Activated effector memory CD4-positive, alpha-beta T cell treated with Interleukin-2 at 50 U/mL for 16 hours (primary cell): ENCODE measurements at regions not wholly inside any gene's neighbourhood (a gene's known extent, or its start where the extent isn't known, plus 50 kb on each side); places are given as distances from the start of the nearest gene placed in this dataset.
A peak's percentile ranks its signal among the peaks of the same experiment; 100 is the strongest.
"Not testable (repeated sequence)": the region's sequence is repeated elsewhere in the genome, so short reads cannot be mapped to it uniquely, and the experiment has no call there.

Source experiments
- DNase-seq: peaks from one replicate; pipeline ENCODE4 v3.0.0-alpha.2; 2020

- DNase-seq: no peak
Measured at GRCh38 chr5:57069115-57069835, 104.6 kb upstream of the GPBP1 start.

DNA sequence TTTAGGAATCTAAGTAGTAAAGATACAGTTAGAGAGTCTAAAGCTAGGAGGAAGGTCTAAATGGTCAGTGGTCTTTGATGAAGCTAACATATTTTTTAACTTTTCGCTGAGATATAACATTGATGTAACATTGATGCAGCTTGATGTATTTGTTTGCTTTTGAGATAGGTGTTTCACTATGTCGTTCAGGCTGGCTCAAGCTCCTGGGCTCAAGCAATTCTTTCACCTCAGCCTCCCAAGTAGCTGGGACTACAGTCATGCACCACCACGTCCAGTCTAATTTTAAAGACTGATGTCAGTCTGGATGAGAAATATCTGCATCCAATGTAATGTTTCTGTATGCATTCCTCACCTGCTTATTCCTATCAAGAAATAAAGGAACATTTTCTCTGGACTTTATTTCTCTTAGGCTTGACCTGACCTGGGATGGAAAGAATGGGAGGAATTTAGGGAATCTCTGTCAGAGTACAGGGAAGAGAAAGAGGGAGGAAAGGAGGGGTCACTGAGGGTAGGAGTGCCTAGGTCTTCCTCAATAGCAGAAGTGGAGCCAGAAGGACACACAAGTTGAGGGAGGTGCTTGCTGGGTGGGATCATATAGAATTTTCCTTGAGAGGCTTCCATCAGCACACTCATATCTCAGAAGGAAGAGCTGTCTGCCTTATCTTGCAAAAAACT, 101.5 kb upstream of the GPBP1 start:
- no peak for DNase-seq

GRCh38 chr5:57082441-57083067, 91.3 kb upstream of the GPBP1 start:
- no peak for DNase-seq

- DNase-seq: no peak
Measured at GRCh38 chr5:57085306-57086081, 88.4 kb upstream of the GPBP1 start.

DNA sequence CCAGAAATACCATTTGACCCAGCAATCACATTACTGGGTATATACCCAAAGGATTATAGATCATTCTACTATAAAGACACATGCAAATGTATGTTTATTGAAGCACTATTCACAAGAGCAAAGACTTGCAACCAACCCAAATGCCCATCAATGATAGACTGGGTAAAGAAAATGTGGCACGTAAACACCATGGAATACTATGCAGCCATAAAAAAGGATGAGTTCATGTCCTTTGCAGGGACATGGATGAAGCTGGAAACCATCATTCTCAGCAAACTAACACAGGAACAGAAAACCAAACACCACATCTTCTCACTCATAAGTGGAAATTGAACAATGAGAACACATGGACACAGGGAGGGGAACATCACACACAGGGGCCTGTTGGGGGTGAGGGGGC, 85.9 kb upstream of the GPBP1 start:
- DNase-seq: not testable (repeated sequence)

- DNase-seq: no peak
Measured at GRCh38 chr5:57094753-57095683, 78.8 kb upstream of the GPBP1 start.

DNA sequence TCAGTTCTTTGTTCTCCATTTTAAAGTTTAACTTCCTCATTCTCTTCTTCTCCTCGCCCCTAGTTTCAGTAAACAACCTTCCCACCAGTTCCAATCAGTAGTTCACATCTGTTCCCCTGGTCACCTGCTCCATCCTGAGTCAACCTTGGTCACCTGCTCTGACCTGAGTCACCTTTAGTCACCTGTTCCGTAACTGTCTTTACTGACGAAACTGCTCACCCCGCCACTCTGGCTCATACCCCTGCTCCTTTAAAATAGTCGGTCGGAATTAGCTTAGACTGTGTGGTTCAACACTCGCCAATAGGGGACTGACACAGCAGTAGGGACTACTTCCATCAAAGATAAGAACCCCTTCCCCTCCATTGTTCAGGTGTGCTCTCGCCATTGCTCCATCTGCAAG, 76.3 kb upstream of the GPBP1 start:
- DNase-seq: no peak

DNA sequence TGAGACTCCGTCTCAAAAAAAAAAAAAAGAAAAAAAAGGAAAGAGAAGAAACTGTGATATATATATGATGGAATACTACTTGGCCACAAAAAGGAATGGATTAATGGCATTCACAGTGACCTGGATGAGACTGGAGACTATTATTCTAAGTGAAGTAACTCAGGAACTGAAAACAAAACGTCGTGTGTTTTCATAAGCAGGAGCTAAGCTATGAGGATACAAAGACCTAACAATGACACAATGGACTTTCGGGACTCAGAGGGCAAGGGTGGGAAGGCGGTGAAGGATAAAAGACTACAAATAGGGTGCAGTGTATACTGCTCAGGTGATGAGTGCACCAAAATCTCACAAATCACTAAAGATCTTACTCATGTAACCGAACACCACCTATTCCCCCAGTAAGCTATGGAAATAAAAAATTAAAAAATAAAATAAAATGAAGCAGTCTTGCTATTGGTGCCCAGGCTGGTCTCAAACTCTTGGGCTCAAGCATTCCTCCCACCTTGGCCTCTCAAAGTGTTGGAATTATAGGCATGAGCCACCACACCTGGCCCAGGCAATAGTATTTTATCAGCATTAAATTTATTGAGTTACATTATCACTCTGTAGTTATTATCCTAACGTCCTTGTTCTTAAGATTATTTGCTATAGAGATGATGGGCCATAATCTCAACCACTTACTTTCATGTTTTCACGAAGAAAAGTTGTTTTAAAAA, 71.5 kb upstream of the GPBP1 start:
- no peak for DNase-seq

DNA sequence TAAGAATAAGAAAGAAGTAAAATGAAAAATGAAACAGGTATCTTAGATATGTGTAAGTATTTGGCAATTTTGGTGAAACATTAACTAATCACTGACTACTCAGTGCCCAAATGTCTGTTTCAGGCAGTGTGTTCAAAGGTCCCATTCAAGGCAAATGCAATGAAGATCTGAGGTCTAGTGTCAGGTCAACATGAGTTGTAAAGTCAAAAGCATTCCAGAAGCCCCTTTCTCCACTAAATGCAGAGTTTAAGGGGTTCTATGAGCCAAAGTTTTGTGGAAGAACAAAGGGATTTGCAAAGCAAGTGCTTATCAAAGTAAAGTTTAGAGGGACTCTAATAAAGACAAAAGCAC, 71.0 kb upstream of the GPBP1 start:
- DNase-seq: no peak

DNA sequence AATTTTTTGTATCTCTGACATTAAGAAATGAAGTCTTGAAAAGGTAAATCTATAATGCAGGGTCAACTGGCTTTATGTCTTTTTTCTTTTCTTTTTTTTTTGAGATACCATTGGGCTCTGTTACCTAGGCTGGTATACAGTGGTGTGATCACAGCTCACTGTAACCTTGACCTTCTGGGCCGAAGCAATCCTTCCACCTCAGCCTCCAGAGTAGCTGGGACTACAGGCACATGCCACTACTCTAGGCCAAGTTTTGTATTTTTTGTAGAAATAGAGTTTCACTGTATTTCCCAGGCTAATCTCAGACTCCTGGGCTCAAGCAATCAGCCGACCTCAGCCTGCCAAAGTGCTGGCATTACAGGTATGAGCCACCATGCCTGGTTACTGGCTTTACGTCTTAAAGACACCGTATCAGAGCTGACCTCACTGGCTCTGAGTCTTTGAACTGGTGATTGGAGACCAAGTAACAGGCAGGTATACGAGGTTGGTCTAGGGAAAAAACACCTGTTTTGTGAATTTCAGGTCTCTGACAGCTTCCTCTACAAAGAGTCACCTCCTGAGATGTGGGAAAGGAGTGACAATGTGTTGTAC, 70.4 kb upstream of the GPBP1 start:
- no peak for DNase-seq

GRCh38 chr5:57106661-57107060, 67.2 kb upstream of the GPBP1 start:
- no peak for DNase-seq

GRCh38 chr5:57111993-57112392, 61.9 kb upstream of the GPBP1 start:
- no peak for DNase-seq

- no peak for DNase-seq
Measured at GRCh38 chr5:57113481-57113880, 60.4 kb upstream of the GPBP1 start.

DNA sequence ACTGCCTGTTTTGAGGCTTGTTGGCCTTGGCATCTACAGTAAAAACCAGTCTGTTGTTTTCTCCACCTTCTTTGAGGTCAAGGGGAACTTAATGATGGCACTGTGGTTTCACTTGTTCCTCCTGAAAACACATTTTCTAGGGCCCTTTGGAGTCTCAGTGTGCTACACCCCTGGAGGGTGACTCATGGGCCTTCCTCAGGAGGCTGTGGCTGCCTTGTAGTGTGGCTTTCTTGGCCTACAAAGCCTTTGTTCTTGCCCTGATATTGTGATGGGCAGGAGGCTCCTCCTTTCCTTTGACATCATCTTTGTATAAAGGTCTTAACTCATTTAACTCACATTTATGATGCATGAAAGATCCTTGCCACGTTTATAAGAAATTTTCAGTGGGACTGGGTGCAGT, 56.3 kb upstream of the GPBP1 start:
- peak; percentile 67 for DNase-seq

GRCh38 chr5:57119031-57119430, 54.8 kb upstream of the GPBP1 start:
- no peak for DNase-seq

DNA sequence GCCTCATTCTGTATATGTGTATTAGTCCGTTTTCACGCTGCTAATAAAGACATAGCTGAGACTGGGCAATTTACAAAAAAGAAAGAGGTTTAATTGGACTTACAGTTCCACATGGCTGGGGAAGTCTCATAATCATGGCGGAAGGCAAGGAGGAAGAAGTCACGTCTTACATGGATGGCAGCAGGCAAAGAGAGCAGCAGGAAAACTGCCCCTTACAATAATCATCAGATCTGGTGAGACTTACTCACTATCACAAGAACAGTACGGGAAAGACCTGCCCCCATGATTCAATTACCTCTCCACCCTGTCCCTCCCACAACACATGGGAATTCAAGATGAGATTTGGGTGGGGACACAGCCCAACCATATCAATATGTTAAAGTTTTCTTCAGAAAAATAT, 49.8 kb upstream of the GPBP1 start:
- no peak for DNase-seq
